H7 (cell line): ENCODE measurements at regions not wholly inside any gene's neighbourhood (a gene's known extent, or its start where the extent isn't known, plus 50 kb on each side); places are given as distances from the start of the nearest gene placed in this dataset.

Experiments used
- DNase-seq: peaks from one replicate; pipeline ENCODE4 v3.0.0; 2012
- H3K27me3 ChIP-seq: 2 replicates; pipeline ENCODE4 v1.6.0; 2011; ENCODE audit warnings: mild to moderate bottlenecking, low read length; ENCODE audit not compliant: control insufficient read depth, insufficient read depth
- H3K36me3 ChIP-seq: replicated peaks from 2 replicates; pipeline ENCODE4 v1.5.1; 2011; ENCODE audit warnings: low read length; ENCODE audit not compliant: control insufficient read depth, insufficient read depth
- H3K4me3 ChIP-seq: 2 replicates; pipeline ENCODE4 v1.5.1; 2011; ENCODE audit warnings: low read depth, mild to moderate bottlenecking, control low read depth, low read length, moderate library complexity; ENCODE audit not compliant: insufficient read depth

GRCh38 chr4:4913628-4914027, 54.2 kb downstream of the MSX1 start:
- no peaks in the 10 kb centered on the region; the same call in 1 of the 2 replicates for H3K27me3 ChIP-seq
- DNase-seq, result no peak
- no peak overlapping the region for H3K4me3 ChIP-seq
- H3K36me3 ChIP-seq, result no peaks in the 10 kb centered on the region

GRCh38 chr4:4914059-4914820, 54.8 kb downstream of the MSX1 start:
- no peaks in the 10 kb centered on the region; the same call in 1 of the 2 replicates for H3K27me3 ChIP-seq
- no peak for DNase-seq
- no peaks in the 10 kb centered on the region for H3K36me3 ChIP-seq
- no peak overlapping the region for H3K4me3 ChIP-seq

GRCh38 chr4:4914965-4915845, 55.7 kb downstream of the MSX1 start:
- H3K36me3 ChIP-seq, result no peaks in the 10 kb centered on the region
- no peaks in the 10 kb centered on the region; the same call in 1 of the 2 replicates for H3K27me3 ChIP-seq
- DNase-seq, result no peak
- no peak overlapping the region for H3K4me3 ChIP-seq

GRCh38 chr4:4918067-4918466, 58.6 kb downstream of the MSX1 start:
- DNase-seq, result no peak
- H3K36me3 ChIP-seq, result no peaks in the 10 kb centered on the region
- H3K4me3 ChIP-seq, result no peak overlapping the region
- H3K27me3 ChIP-seq, result no peaks in the 10 kb centered on the region; the same call in 1 of the 2 replicates

GRCh38 chr4:4919927-4920326, 60.5 kb downstream of the MSX1 start:
- no peak for DNase-seq
- H3K36me3 ChIP-seq, result no peaks in the 10 kb centered on the region
- no peak overlapping the region for H3K4me3 ChIP-seq
- no peaks in the 10 kb centered on the region; the same call in 1 of the 2 replicates for H3K27me3 ChIP-seq

- DNase-seq, result no peak
- Histone ChIP-seq H3K4me3 (no peak overlapping the region), H3K36me3 (no peaks in the 10 kb centered on the region), H3K27me3 (no peaks in the 10 kb centered on the region)
Observed at GRCh38 chr4:4921077-4921476, 61.6 kb downstream of the MSX1 start.

- DNase-seq, result no peak
- Histone ChIP-seq H3K27me3 (no peaks in the 10 kb centered on the region; the same call in 1 of the 2 replicates), H3K36me3 (no peaks in the 10 kb centered on the region), H3K4me3 (no peak overlapping the region)
Observed at GRCh38 chr4:4922441-4922840, 63.0 kb downstream of the MSX1 start.

- Histone ChIP-seq H3K27me3 (no peaks in the 10 kb centered on the region; the same call in 1 of the 2 replicates), H3K36me3 (no peaks in the 10 kb centered on the region), H3K4me3 (no peak overlapping the region)
- DNase-seq, result no peak
Observed at GRCh38 chr4:4923201-4923600, 63.7 kb downstream of the MSX1 start.

- H3K27me3 ChIP-seq, result no peaks in the 10 kb centered on the region; the same call in 1 of the 2 replicates
- DNase-seq, result no peak
Observed at GRCh38 chr4:4930677-4931076, 71.2 kb downstream of the MSX1 start.

GRCh38 chr4:4935974-4936373, 76.5 kb downstream of the MSX1 start:
- H3K4me3 ChIP-seq, result no peak overlapping the region
- no peaks in the 10 kb centered on the region for H3K27me3 ChIP-seq
- no peak for DNase-seq
- H3K36me3 ChIP-seq, result no peaks in the 10 kb centered on the region

More at GRCh38 chr4:4930677-4931076, 71.2 kb downstream of the MSX1 start:
- Histone ChIP-seq H3K4me3 (no peak overlapping the region), H3K36me3 (no peaks in the 10 kb centered on the region)

- H3K36me3 ChIP-seq, result no peaks in the 10 kb centered on the region
- no peak for DNase-seq
- no peak overlapping the region for H3K4me3 ChIP-seq
- H3K27me3 ChIP-seq, result no peaks in the 10 kb centered on the region
Observed at GRCh38 chr4:4937926-4938325, 78.5 kb downstream of the MSX1 start.

- Histone ChIP-seq H3K27me3 (no peaks in the 10 kb centered on the region), H3K4me3 (no peak overlapping the region), H3K36me3 (no peaks in the 10 kb centered on the region)
- DNase-seq, result no peak
Observed at GRCh38 chr4:4941751-4942150, 77.5 kb downstream of the CYTL1 start.

- DNase-seq, result no peak
- Histone ChIP-seq H3K27me3 (no peaks in the 10 kb centered on the region), H3K36me3 (no peaks in the 10 kb centered on the region), H3K4me3 (no peak overlapping the region)
Observed at GRCh38 chr4:4942658-4943057, 76.6 kb downstream of the CYTL1 start.

- DNase-seq, result no peak
- Histone ChIP-seq H3K36me3 (no peaks in the 10 kb centered on the region), H3K4me3 (no peak overlapping the region), H3K27me3 (no peaks in the 10 kb centered on the region)
Observed at GRCh38 chr4:4945021-4945420, 74.2 kb downstream of the CYTL1 start.

GRCh38 chr4:4945829-4946228, 73.4 kb downstream of the CYTL1 start:
- H3K36me3 ChIP-seq, result no peaks in the 10 kb centered on the region
- DNase-seq, result no peak
- no peak overlapping the region for H3K4me3 ChIP-seq
- H3K27me3 ChIP-seq, result no peaks in the 10 kb centered on the region
